ENCODE measurements at regions not wholly inside any gene's neighbourhood (a gene's known extent, or its start where the extent isn't known, plus 50 kb on each side); places are given as distances from the start of the nearest gene placed in this dataset.

DNA sequence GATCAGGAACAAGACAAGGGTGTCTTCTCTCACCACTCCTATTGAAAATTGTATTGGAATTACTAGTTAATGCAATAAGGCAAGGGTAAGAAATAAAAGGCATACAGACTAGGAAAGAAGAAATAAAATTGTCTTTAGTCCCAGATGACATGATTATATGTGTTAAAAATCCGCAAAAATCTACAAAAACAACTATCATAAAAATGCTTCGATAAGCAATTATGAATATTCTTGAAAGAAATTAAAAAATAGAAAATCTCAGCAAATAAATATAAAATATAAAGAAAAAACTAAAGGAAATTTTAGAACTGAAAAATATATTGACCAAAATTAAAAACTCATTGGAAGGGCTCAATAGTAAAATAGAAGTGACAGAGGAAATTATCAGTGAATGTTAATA is 243.3 kb downstream of the ZNF674 start:
- TF ChIP-seq, protein P1, sequence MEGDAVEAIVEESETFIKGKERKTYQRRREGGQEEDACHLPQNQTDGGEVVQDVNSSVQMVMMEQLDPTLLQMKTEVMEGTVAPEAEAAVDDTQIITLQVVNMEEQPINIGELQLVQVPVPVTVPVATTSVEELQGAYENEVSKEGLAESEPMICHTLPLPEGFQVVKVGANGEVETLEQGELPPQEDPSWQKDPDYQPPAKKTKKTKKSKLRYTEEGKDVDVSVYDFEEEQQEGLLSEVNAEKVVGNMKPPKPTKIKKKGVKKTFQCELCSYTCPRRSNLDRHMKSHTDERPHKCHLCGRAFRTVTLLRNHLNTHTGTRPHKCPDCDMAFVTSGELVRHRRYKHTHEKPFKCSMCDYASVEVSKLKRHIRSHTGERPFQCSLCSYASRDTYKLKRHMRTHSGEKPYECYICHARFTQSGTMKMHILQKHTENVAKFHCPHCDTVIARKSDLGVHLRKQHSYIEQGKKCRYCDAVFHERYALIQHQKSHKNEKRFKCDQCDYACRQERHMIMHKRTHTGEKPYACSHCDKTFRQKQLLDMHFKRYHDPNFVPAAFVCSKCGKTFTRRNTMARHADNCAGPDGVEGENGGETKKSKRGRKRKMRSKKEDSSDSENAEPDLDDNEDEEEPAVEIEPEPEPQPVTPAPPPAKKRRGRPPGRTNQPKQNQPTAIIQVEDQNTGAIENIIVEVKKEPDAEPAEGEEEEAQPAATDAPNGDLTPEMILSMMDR (IDR thresholded peaks at IDR 0.05) = no peak
- TF ChIP-seq POLR2A (IDR thresholded peaks at IDR 0.05) (no peak), POLR2AphosphoS5 (IDR thresholded peaks at IDR 0.05) (no peak)
